GM18502 (cell line): ENCODE measurements at regions not wholly inside any gene's neighbourhood (a gene's known extent, or its start where the extent isn't known, plus 50 kb on each side); places are given as distances from the start of the nearest gene placed in this dataset.
A peak's percentile ranks its signal among the peaks of the same experiment; 100 is the strongest.

Source experiments
- ATAC-seq: cut with Tn5 transposase; IDR thresholded peaks from one replicate; pipeline ENCODE4 v1.9.1; 2021; ENCODE audit warnings: mild to moderate bottlenecking; ENCODE audit not compliant: unreplicated experiment, poor library complexity

- ATAC-seq, result no peak
Observed at GRCh38 chr15:77541421-77542181, 91.1 kb downstream of the LINGO1 start.

- ATAC-seq, result no peak
Observed at GRCh38 chr15:77540312-77541060, 92.2 kb downstream of the LINGO1 start.

DNA sequence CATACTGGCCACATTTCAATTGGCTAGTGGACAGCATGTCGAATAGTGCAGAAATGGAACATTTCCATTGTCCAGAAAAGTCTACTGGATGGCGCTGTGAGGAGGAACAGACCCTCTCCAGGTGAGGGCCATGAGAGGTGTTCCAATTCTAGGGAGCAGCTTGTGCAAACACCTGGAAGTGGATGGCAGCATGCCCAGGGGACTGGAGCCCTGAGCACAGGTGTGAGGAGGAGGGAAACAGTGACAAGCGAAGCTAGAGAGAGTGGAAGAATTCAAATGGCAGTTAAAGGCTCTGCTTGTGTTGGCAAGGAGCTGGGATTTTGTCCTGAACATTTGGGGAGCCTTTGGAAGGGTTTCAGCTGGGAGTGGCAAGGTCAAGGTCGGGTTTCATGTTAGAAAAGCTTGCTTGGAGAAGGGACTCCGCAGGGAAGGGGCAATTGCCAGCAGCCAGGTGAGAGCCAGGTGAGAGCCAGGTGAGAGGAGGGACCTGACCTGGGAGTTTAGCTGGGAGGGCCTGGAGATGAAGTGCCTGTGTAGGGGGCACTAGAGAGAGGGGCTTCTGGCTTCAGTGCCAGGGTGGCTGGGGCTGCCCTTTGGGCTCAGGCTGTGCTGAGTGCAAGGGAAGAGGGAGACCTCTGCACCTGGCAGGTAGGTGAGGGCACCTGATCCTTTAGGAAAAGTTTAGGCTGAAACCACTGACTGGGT is 93.8 kb downstream of the LINGO1 start:
- ATAC-seq, result no peak

DNA sequence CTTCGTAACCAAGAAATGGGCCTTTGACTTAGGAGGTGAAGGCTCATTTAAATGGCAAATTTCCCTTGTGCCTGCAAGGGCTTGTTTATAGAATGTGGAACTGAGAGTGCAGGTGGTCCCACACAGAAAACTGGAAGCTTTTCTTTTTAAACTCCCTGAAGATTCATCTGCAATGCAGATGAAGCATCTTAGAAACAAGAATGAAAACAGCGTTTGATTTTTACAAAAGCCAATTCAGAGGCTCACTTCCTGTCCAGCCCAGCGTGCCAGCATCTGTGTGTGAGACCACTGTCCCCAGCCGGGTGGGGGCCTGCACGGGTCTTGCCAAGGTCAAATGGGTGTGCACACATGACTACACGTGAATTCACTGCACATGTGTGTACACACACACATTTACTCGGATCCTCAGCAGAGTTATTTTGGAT is 94.7 kb downstream of the LINGO1 start:
- ATAC-seq, result peak; percentile 71

GRCh38 chr15:77537006-77537405 is 95.7 kb downstream of the LINGO1 start:
- no peak for ATAC-seq

DNA sequence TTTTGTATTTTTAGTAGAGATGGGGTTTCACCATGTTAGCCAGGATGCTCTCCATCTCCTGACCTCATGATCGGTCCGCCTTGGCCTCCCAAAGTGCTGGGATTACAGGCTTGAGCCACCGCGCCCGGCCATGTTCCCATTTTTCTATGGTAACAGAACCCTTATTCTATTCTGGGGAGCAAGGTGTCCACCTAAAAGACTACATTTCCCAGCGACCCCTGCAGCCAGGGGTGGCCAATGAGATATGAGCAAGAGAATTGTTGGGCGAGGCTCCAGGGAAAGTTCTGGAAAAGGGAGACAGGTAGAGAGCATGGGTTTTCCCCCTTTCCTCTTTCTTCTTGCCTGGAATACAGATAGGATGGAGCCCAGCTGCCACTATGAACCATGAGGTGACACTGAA is 96.9 kb downstream of the LINGO1 start:
- no peak for ATAC-seq
